Liver (tissue), 3 donors: ENCODE measurements at regions not wholly inside any gene's neighbourhood (a gene's known extent, or its start where the extent isn't known, plus 50 kb on each side); places are given as distances from the start of the nearest gene placed in this dataset.

Experiments used
- CTCF ChIP-seq: fragments of 150-350 bp; IDR thresholded peaks from 2 replicates; pipeline ENCODE4 v1.5.1; 2017; ENCODE audit warnings: improper control_type of control experiment, low read depth, low read length; ENCODE audit not compliant: missing input control
- TAF1 ChIP-seq: conservative IDR thresholded peaks from 2 replicates; pipeline ENCODE4 v1.6.1; 2016; ENCODE audit warnings: antibody characterized with exemption, mild to moderate bottlenecking
- TF ChIP-seq, protein P1 (sequence below): IDR thresholded peaks from 2 replicates; pipeline ENCODE4 v1.6.1; 2016; ENCODE audit warnings: antibody characterized with exemption
- donor health status: healthy.
- donor health status: healthy.

DNA sequence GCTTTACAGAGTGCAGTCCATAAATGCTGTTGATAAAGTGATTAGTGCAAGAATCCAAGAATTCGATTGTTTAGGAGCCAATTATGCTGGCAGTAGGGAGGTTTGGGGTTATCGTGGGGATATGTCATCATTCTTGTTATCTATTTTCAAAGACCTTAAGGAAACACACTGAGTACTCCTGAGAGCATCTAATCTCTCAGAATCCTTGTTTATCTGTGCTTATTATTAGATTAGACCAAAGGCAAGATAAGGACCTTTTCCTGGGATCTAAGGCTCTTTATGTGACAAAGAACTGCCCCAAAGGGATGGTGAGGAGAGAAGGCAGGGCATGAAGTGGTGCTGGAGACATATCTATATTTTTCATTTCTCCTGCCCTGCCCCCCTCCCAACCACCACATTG lies 139.1 kb downstream of the TSEN15 start:
- TF ChIP-seq, protein P1, sequence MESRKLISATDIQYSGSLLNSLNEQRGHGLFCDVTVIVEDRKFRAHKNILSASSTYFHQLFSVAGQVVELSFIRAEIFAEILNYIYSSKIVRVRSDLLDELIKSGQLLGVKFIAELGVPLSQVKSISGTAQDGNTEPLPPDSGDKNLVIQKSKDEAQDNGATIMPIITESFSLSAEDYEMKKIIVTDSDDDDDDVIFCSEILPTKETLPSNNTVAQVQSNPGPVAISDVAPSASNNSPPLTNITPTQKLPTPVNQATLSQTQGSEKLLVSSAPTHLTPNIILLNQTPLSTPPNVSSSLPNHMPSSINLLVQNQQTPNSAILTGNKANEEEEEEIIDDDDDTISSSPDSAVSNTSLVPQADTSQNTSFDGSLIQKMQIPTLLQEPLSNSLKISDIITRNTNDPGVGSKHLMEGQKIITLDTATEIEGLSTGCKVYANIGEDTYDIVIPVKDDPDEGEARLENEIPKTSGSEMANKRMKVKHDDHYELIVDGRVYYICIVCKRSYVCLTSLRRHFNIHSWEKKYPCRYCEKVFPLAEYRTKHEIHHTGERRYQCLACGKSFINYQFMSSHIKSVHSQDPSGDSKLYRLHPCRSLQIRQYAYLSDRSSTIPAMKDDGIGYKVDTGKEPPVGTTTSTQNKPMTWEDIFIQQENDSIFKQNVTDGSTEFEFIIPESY, result no peak
- TF ChIP-seq CTCF (no peak), TAF1 (no peak)
